ENCODE measurements at regions not wholly inside any gene's neighbourhood (a gene's known extent, or its start where the extent isn't known, plus 50 kb on each side); places are given as distances from the start of the nearest gene placed in this dataset.

- TF ChIP-seq RAD21 (IDR thresholded peaks at IDR 0.05; ENCODE audit: low read length) (no peak; the same call in 1 of the 2 replicates), CHD1 (IDR thresholded peaks at IDR 0.05; ENCODE audit: low read depth, low read length) (no peak)
Observed at GRCh38 chr20:11195899-11196558, 522.2 kb upstream of the JAG1 start (continued).

- no peak overlapping the region for H2AFZ ChIP-seq (replicated peaks; ENCODE audit: low read length, poor library complexity)
- DNase-seq (no peak), ATAC-seq (ENCODE audit: low read depth) (no peak)
- H2AK5ac ChIP-seq (ENCODE audit: low read depth, low read length), result no peak overlapping the region
- BruUV-seq (replicated peaks), result no TSS peak
- H3K27ac ChIP-seq (ENCODE audit: insufficient read depth, low read length), result no peak overlapping the region
- no peaks in the 10 kb centered on the region for H3K27me3 ChIP-seq (ENCODE audit: control insufficient read depth, insufficient read depth, low read length)
- H3K18ac ChIP-seq (ENCODE audit: low read depth, low read length), result no peak overlapping the region
- no peak overlapping the region for H3K56ac ChIP-seq (ENCODE audit: extremely low read depth, insufficient read depth, low read length)
- POLR2A ChIA-PET (ENCODE audit: unreplicated experiment), result no interaction called here
- no peaks in the 10 kb centered on the region for H3K36me3 ChIP-seq (ENCODE audit: control insufficient read depth, insufficient read depth, low read length)
- no peak overlapping the region for H3K23ac ChIP-seq (ENCODE audit: low read depth, low read length)
- H2AK9ac ChIP-seq (replicated peaks; ENCODE audit: low read depth, low read length, poor library complexity), result no peak overlapping the region
- H3K4ac ChIP-seq (ENCODE audit: low read depth, low read length), result no peak overlapping the region
- peaks cover 7% of the 10 kb centered on the region; the same call in 1 of the 2 replicates for H3K4me1 ChIP-seq (ENCODE audit: control insufficient read depth, insufficient read depth, low read length)
- H3K79me1 ChIP-seq (ENCODE audit: low read depth in 1 of 2, low read length in 2 of 2), result no peaks in the 10 kb centered on the region
- in situ Hi-C loops (cut with MboI; ENCODE audit: low sequenced_read_pairs) (no loop called here), intact Hi-C loops (cut with micrococcal nuclease) (no loop called here), dilution Hi-C loops (cut with HindIII; ENCODE audit: low sequenced_read_pairs, unreplicated experiment) (no loop called here)
- H3K4me2 ChIP-seq (ENCODE audit: low read depth, low read length), result no peak overlapping the region
- no peaks in the 10 kb centered on the region for H3K9me3 ChIP-seq (ENCODE audit: control insufficient read depth, insufficient read depth, low read length)
- CTCF ChIA-PET, result no interaction called here
- no peak overlapping the region for H4K5ac ChIP-seq (ENCODE audit: low read depth, low read length)
- H3K4me3 ChIP-seq (ENCODE audit: insufficient read depth, low read depth, low read length), result no peak overlapping the region
- no peak overlapping the region for H2BK120ac ChIP-seq (ENCODE audit: low read depth, low read length)
- no peak overlapping the region for H4K8ac ChIP-seq (ENCODE audit: low read depth in 2 of 2, low read length in 2 of 2)
- no peak overlapping the region for H3K9ac ChIP-seq (ENCODE audit: low read depth, low read length)
- H2BK20ac ChIP-seq (ENCODE audit: low read depth, low read length), result no peak overlapping the region
- no peak overlapping the region for H4K91ac ChIP-seq (ENCODE audit: insufficient read depth, low read depth, low read length)
- H2BK5ac ChIP-seq (ENCODE audit: low read depth, low read length, poor library complexity, severe bottlenecking), result no peak overlapping the region
- H3K9me1 ChIP-seq (ENCODE audit: insufficient read depth, low read length), result 0 out of 2 replicates have a peak, but pooled peaks cover 7% of the 10 kb centered on the region
- no peak overlapping the region for H3K14ac ChIP-seq (replicated peaks; ENCODE audit: low read depth, low read length)
- no peak overlapping the region for H2BK15ac ChIP-seq (ENCODE audit: low read depth, low read length)
- no peaks in the 10 kb centered on the region for H4K20me1 ChIP-seq (ENCODE audit: insufficient read depth, low read length)
- TF ChIP-seq USF2 (IDR thresholded peaks at IDR 0.05; ENCODE audit: low read depth, low read length), result no peak
- TF ChIP-seq CTCF (conservative IDR thresholded peaks at IDR 0.05; ENCODE audit: low read depth, low read length), result no peak
- TF ChIP-seq RCOR1 (IDR thresholded peaks at IDR 0.05; ENCODE audit: insufficient replicate concordance, low read length), result no peak
- no peak for TF ChIP-seq SMC3 (IDR thresholded peaks at IDR 0.05; ENCODE audit: low read depth, low read length)
- TF ChIP-seq CHD1 (IDR thresholded peaks at IDR 0.05; ENCODE audit: low read depth, low read length), result no peak
- no peak for TF ChIP-seq MAZ (IDR thresholded peaks at IDR 0.05; ENCODE audit: borderline replicate concordance, low read depth, low read length)
- no peak for TF ChIP-seq CEBPB (IDR thresholded peaks at IDR 0.05; ENCODE audit: low read depth, low read length)
- no peak for TF ChIP-seq RAD21 (IDR thresholded peaks at IDR 0.05; ENCODE audit: low read length)
- no peak for TF ChIP-seq MAFK (IDR thresholded peaks at IDR 0.05; ENCODE audit: low read depth, low read length)
- TF ChIP-seq FOS (IDR thresholded peaks at IDR 0.05; ENCODE audit: low read depth, low read length), result no peak
- no peak for TF ChIP-seq POLR2A (IDR thresholded peaks at IDR 0.05; ENCODE audit: low read depth, low read length)
- TF ChIP-seq MXI1 (IDR thresholded peaks at IDR 0.05; ENCODE audit: borderline replicate concordance, low read depth, low read length), result no peak
- TF ChIP-seq RFX5 (IDR thresholded peaks at IDR 0.05; ENCODE audit: low read depth, low read length), result no peak
- no peak for TF ChIP-seq BHLHE40 (IDR thresholded peaks at IDR 0.05; ENCODE audit: low read depth, low read length)
- no peak for TF ChIP-seq NFE2L2 (IDR thresholded peaks at IDR 0.05; ENCODE audit: low read depth, low read length)
Observed at GRCh38 chr20:11197851-11198250, 524.1 kb upstream of the JAG1 start.
